Left lung (tissue), 4 donors: ENCODE measurements at regions not wholly inside any gene's neighbourhood (a gene's known extent, or its start where the extent isn't known, plus 50 kb on each side); places are given as distances from the start of the nearest gene placed in this dataset.

Experiments used
- ATAC-seq: fragments of 200-7000 bp; cut with Tn5 transposase; one replicate; pipeline ENCODE4 v1.9.1; 2020; ENCODE audit warnings: moderate library complexity
- DNase-seq, 4 donors: peaks; one replicate each; pipeline ENCODE4 v3.0.0-alpha.2; 2013 to 2020
- H3K27ac ChIP-seq, 2 donors: fragments of 200-600 bp; sonication (generic) in 1 of 2; one replicate each; pipeline versions ENCODE4 v1.5.0 to v1.8.0; 2020 to 2021
- H3K27me3 ChIP-seq, 2 donors: fragments of 200-600 bp; sonication (generic) in 1 of 2; one replicate each; pipeline versions ENCODE4 v1.5.0 to v1.8.0; 2020 to 2021
- H3K36me3 ChIP-seq, 2 donors: fragments of 200-600 bp; sonication (generic) in 1 of 2; one replicate each; pipeline versions ENCODE4 v1.5.0 to v1.8.0; 2020 to 2021
- H3K4me1 ChIP-seq, 2 donors: fragments of 200-600 bp; one replicate each; pipeline ENCODE4 v1.8.0; 2021
- H3K4me3 ChIP-seq, 2 donors: fragments of 200-600 bp; sonication (generic) in 1 of 2; one replicate each; pipeline versions ENCODE4 v1.5.0 to v1.8.0; 2020 to 2021; ENCODE audit warnings: mild to moderate bottlenecking in 1 of 2
- H3K9me3 ChIP-seq, 2 donors: fragments of 200-600 bp; sonication (generic) in 1 of 2; one replicate each; pipeline versions ENCODE4 v1.5.0 to v1.8.0; 2020 to 2021
- CTCF ChIP-seq, 2 donors: fragments of 200-600 bp; sonication (generic) in 1 of 2; IDR thresholded peaks; one replicate each; pipeline versions ENCODE4 v1.5.0 to v1.8.0; 2021; ENCODE audit warnings: antibody characterized with exemption in 2 of 2
- intact Hi-C, 2 donors: fragments of 100-400 bp; cut with DNase I; formaldehyde crosslinking; loops; one replicate each; pipeline versions ENCODE4 v1.11.2 to v1.14.2; 2022
- donor health status: DM: no; HTN: yes; CAD: no.
- donor health status: DM: no; HTN: no; CAD: no.

GRCh38 chr3:148534089-148534988, 163.4 kb upstream of the AGTR1 start:
- Histone ChIP-seq H3K9me3 (no peaks in the 10 kb centered on the region), H3K27ac (no peak overlapping the region), H3K4me3 (no peak overlapping the region), H3K36me3 (no peaks in the 10 kb centered on the region), H3K27me3 (no peaks in the 10 kb centered on the region), H3K4me1 (no peaks in the 10 kb centered on the region)
- ATAC-seq (no peak), DNase-seq (no peak)
- no peak for TF ChIP-seq CTCF (IDR thresholded peaks at IDR 0.05)
- intact Hi-C loops = no loop called here

- intact Hi-C loops = no loop called here
- Histone ChIP-seq H3K27ac (no peak overlapping the region), H3K36me3 (no peaks in the 10 kb centered on the region), H3K4me3 (no peak overlapping the region), H3K27me3 (no peaks in the 10 kb centered on the region), H3K4me1 (no peaks in the 10 kb centered on the region), H3K9me3 (no peaks in the 10 kb centered on the region)
- no peak for ATAC-seq
- TF ChIP-seq CTCF (IDR thresholded peaks at IDR 0.05) = no peak
- DNase-seq = no peak
Measured at GRCh38 chr3:148535001-148535400, 162.7 kb upstream of the AGTR1 start.

GRCh38 chr3:148540266-148540665, 157.4 kb upstream of the AGTR1 start:
- no peak overlapping the region for H3K27ac ChIP-seq
- no peak overlapping the region for H3K4me3 ChIP-seq
- H3K9me3 ChIP-seq = no peaks in the 10 kb centered on the region
- intact Hi-C loops = no loop called here
- no peaks in the 10 kb centered on the region for H3K27me3 ChIP-seq
- ATAC-seq (no peak), DNase-seq (no peak)
- no peaks in the 10 kb centered on the region for H3K4me1 ChIP-seq
- no peak for TF ChIP-seq CTCF (IDR thresholded peaks at IDR 0.05)
- no peaks in the 10 kb centered on the region for H3K36me3 ChIP-seq

- Histone ChIP-seq H3K9me3 (no peaks in the 10 kb centered on the region), H3K4me1 (no peaks in the 10 kb centered on the region), H3K36me3 (no peaks in the 10 kb centered on the region), H3K27me3 (no peaks in the 10 kb centered on the region), H3K27ac (no peak overlapping the region), H3K4me3 (no peak overlapping the region)
- intact Hi-C loops = no loop called here
- ATAC-seq = no peak
- no peak for DNase-seq
- no peak for TF ChIP-seq CTCF (IDR thresholded peaks at IDR 0.05)
Measured at GRCh38 chr3:148540851-148541250, 156.9 kb upstream of the AGTR1 start.

GRCh38 chr3:148546959-148547358, 150.7 kb upstream of the AGTR1 start:
- H3K4me3 ChIP-seq = no peak overlapping the region
- H3K9me3 ChIP-seq = no peaks in the 10 kb centered on the region
- no peak for TF ChIP-seq CTCF (IDR thresholded peaks at IDR 0.05)
- no peaks in the 10 kb centered on the region for H3K4me1 ChIP-seq
- DNase-seq (no peak), ATAC-seq (no peak)
- no peak overlapping the region for H3K27ac ChIP-seq
- no peaks in the 10 kb centered on the region for H3K27me3 ChIP-seq
- intact Hi-C loops = no loop called here
- no peaks in the 10 kb centered on the region for H3K36me3 ChIP-seq
